ENCODE measurements at regions not wholly inside any gene's neighbourhood (a gene's known extent, or its start where the extent isn't known, plus 50 kb on each side); places are given as distances from the start of the nearest gene placed in this dataset.

DNA sequence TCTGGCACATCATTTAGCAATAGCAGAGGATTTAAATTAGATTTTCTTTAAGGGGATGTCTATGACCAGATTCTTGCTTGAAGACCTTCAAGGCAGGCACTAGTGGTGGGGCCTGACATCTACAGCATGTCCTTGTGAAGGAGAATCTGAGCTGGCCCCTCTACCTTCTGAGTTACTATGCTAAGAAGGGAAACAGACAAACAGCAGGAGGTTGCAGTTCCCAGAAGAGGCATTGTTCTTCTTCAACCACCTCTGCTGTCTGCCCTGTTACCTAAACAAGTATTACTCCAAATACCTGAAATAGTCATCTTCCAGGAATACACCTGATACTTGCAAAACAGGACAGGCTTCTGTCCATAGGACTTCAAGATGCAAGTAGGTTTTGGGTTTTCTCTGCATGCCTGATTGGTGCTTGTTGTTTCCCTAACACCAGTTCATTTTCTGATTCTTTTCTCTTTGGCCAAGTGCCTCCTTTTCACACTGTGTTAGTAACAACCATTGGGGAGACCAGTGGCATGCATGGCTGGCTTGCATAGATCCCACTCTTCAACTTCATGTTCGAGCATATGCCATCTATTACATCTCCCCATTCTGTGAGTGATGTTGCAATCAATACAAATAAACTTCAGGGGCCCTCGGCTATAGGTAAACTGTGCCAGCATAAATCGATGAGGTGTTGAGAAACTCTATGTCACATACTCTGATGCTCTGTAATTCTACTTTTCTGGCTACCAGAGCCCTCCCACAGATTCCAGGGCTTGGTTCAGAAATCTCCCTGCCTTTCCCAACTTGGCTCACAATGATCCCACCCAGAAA is 93.0 kb upstream of the DUSP10 start:
- TF ChIP-seq, protein P1, sequence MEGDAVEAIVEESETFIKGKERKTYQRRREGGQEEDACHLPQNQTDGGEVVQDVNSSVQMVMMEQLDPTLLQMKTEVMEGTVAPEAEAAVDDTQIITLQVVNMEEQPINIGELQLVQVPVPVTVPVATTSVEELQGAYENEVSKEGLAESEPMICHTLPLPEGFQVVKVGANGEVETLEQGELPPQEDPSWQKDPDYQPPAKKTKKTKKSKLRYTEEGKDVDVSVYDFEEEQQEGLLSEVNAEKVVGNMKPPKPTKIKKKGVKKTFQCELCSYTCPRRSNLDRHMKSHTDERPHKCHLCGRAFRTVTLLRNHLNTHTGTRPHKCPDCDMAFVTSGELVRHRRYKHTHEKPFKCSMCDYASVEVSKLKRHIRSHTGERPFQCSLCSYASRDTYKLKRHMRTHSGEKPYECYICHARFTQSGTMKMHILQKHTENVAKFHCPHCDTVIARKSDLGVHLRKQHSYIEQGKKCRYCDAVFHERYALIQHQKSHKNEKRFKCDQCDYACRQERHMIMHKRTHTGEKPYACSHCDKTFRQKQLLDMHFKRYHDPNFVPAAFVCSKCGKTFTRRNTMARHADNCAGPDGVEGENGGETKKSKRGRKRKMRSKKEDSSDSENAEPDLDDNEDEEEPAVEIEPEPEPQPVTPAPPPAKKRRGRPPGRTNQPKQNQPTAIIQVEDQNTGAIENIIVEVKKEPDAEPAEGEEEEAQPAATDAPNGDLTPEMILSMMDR (IDR thresholded peaks at IDR 0.05): no peak
- TF ChIP-seq POLR2A (IDR thresholded peaks at IDR 0.05): no peak
